ENCODE measurements at regions not wholly inside any gene's neighbourhood (a gene's known extent, or its start where the extent isn't known, plus 50 kb on each side); places are given as distances from the start of the nearest gene placed in this dataset.
"Not testable (repeated sequence)": the region's sequence is repeated elsewhere in the genome, so short reads cannot be mapped to it uniquely, and the experiment has no call there.

DNA sequence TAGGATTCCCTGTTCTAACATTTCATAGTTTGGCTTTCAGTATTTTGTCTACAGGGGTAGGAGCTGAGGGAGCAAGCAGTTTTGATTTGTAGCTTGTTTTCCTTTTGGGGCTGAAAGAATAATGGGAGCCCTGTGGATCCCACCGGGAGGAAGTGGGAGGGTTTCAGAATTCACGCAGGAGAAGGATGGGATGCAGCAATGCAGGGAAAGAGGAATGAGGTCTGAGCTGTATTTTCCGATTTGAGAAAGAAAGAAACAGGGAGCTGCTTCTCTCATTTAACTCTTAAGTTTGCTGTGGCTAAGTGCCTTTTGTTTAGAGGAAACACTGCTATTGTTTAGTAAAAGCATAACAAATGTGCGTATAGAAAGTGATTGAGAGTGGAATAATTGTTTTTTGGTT is 141.0 kb downstream of the ADCYAP1 start:
- DNase-seq (ENCODE audit: low read depth): no peak

DNA sequence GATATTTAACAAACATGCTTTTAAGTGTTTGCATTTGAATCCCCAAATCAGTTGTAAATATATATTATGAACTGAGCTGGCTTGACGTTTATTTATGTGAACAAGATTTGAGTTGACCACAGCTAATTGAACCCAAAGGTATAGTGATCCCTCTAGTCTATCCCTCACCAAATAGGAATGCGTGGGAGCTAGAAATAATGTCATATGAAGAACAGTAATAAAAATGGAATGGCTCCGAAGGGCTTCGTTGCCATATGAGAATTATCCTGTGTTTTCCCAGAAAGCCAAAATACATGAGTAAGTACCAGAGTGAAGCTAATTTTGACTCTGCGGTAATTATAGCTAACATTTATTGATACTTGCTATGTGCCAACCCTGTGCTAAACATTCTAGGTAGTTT is 142.7 kb downstream of the ADCYAP1 start:
- no peak for DNase-seq (ENCODE audit: low read depth)

DNA sequence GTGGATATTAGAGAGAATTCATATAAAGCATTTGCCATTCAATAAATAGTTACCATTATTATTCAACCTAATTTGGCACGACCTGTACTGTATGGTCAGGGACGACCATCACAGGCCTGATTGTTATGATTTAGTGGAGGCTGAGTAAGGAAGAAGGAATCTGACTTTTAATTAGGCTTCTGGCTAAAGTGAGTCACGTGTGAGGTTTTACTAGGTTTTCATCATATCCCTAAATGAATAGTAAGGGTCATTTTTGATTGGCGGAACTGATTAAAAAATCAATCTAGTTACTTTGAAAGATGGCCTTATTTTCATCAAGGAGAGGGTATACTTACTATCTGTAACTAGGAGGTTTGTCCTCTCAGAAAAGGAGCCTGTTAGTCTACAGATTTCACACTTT is 143.4 kb downstream of the ADCYAP1 start:
- no peak for DNase-seq (ENCODE audit: low read depth)

DNA sequence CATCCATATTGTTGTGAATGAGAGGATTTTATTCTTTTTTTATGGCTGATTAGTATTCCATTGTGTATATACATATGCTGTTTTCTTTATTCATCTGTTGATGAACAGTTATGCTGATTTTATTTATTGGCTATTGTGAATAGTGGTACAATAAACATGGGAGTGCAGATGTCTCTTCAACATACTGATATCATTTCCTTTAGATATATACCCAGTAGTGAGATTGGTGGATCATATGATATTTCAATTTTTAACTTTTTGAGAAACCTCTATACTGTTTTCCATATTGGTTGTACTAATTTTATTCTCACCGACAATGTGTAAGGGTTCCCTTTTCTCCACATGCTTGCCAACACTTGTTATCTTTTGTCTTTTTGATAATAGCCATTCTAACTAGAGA is 144.5 kb downstream of the ADCYAP1 start:
- no peak for DNase-seq (ENCODE audit: low read depth)

DNA sequence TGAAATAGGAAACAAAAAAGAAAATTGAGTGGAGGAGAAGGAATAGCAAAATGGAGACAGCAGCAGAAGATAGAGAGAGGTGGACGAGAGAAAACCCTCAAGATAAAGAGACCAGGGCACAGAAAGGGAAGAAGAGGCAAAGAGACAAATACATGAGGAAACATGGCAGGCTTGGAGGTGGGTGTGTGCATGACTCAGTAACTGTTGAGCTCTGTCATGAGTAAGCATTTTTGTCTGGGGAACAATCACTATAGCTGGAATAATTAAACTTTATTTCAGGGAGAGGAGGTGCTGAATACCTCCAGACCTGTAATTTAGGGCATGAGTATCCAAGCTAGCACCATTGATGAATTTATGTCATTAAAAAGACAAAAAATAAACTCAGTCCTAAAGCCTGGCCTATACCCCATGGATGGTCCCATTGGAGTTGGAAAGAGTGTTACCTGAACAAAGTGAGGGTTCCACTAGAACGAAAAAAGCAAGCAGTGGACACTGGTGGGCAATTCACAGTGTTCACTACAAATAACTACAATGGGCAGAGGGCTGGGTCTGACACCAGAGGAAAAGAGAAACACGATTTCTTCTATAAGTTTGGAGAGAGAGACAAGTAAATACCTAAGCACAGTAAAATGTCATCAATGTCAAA is 145.5 kb downstream of the ADCYAP1 start:
- DNase-seq (ENCODE audit: low read depth): no peak

DNA sequence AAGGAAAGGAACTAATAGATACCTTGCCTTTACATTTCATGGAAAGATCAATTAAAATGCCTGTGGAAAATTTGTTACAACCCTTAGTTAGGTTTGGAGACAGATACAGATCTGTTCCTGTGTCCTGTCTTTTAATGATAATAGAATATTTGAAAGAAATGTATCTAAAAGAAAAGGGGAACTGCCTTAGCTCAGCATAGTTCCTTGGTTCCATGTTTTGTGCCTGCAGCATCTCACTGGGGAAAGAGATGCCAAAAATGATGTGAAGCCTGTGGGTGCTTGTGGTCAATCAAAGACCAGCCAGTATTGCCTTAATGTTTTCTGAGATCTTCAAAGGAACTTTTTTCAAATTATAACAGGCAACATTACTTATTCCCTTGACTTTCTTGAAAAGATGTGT is 147.6 kb downstream of the ADCYAP1 start:
- DNase-seq (ENCODE audit: low read depth): no peak

DNA sequence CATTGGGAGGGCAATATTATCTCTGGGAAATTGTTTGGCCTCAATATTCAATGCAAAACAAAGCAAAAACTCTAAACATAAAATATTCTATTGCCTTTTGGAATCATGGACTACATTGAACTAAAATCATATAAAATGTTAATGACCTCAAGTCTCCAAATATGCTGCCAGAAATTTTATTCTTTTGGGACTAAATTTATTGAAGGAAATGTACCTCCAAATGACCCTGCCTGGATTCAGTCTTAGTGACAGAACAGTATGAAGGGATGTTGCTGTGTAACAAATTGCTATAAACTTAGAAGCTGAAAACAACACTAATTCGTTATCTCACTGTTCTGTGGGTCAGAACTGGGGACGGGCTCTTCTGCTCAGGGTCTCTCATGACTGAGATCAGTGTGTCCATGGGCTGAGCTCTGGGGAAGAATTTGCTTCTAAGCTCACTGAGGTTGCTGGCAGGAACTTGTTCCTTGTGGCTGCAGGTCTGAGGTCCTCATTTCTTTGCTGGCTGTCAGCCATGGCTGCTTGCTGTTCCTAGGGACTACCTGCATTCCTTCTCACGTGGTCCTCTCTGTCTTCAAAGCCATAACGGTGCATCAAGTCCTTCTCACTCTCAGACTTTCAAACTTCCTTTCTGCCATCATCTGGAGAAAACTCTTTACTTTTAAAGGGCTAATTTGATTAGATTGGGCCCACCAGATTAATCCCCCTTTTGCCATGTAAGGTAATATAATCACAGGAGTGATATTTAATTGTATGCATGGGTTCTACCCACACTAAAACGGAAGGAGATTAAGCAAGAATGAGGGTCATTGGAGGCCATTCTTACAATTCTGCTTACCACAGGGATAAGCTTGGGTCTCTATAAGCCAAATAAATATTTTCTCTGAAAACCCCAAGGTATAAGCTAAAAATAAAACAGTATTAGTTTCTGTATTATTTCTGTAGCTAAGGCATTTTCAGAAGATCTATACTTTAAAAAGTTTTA is 149.0 kb downstream of the ADCYAP1 start:
- DNase-seq (ENCODE audit: low read depth): no peak

DNA sequence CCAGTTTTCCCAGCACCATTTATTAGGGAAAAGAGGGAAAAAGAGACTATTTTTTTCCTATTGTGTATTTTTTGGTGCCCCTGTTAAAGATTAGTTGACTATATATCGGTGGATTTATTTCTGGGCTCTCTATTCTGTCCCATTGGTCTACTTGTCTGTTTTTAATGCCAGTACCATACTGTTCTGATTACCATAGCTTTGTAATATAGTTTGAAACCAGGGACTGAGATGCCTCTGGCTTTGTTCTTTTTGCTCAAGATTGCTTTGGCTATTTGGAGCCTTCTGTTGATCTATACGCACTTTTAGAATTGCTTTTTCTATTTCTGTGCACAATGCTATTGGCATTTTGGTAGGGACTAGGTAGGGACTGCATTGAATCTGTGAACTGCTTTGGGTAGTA is 151.7 kb downstream of the ADCYAP1 start:
- no peak for DNase-seq (ENCODE audit: low read depth)

DNA sequence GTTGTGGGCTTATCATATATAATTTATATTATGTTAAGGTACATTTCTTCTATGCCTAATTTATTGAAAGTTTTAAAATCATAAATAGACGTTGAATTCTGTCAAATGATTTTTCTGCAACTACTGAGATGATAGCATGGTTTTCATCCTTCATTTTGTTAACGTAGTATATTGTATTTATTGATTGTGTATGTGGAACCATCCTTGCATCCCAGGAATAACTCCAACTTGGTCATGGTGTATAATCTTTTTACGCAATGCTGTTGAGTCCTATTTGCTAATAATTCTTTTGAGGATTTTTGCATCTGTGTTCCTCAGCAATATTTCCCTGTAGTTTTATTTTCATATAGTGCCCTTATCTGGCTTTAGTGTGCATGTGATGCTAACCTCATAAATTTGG is 152.7 kb downstream of the ADCYAP1 start:
- no peak for DNase-seq (ENCODE audit: low read depth)

DNA sequence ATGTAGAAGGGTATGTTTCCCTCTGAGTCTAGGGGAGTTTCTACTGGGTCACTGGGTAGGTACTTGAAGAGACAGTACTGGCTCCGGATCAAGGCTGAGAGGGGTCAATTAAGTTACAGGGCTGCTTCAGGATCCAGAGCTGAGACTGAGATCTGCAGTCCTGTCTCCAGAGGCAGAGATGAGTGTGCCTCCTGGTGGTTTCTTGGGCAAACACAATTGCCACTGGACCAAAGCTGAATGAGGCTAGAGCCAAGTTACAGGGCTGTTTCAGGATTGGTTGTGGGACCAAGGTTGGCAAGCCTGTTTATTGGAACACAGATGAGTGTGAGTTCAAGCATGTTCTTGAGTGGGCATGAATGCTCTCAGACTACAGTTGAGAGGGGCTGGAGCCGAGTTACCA is 157.9 kb downstream of the ADCYAP1 start:
- no peak for DNase-seq (ENCODE audit: low read depth)

DNA sequence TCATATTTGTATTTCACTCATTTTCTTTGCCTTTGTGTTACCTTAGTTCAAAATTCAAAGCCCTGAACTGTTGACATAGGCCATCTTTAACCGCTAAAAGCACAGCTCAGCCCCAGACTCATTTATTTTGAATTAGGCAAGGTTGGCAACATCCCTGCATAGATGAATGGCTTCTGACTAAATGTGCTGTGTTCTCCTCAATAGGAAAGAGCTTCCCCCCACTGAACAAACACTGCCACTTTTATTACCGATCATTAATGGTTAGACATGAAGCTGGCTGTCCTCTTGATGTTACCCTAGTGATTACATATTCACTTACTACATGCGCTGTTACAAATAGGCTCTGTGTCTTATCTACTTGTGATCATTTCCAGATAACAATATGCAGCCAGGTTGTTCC is 170.7 kb downstream of the ADCYAP1 start:
- DNase-seq (ENCODE audit: low read depth): no peak

DNA sequence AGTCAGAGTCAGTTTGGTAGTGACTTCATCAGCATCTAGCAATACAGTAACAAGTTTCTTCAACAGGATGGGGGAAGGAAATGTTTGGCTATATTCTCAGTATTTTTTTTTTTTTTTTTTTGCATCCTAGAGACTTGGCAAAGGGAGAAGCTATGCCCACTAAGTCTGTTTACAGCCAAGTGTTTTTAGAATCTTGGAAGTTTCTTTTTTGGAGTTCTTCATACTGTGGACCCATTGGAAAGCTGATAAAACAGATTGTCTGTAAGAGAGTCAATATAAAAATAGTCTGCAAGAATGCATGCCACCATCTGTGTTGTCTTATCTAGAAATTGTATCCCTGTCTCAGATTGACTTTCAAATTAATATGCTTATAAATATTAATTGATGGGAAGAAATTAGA is 171.2 kb downstream of the ADCYAP1 start:
- DNase-seq (ENCODE audit: low read depth): no peak

DNA sequence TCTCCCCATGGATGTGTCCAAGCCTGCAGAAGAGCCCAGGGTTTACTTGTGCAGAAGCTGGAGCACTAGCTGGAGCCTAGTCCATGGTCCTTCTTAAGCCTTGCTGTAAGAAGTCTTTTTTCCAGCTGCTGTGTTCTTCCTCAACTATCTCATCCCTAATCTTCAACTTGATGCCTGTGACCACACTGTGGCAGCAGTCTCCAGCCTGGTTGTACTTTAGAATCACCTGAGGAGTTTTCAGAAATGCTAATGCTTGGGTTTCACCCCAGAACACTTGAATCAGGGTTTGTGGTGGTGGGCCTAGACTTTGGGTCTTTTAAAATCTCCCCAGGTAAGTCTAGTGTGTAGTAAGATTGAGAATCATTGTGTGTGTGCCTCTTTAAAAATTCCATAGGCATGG is 173.6 kb downstream of the ADCYAP1 start:
- no peak for DNase-seq (ENCODE audit: low read depth)

DNA sequence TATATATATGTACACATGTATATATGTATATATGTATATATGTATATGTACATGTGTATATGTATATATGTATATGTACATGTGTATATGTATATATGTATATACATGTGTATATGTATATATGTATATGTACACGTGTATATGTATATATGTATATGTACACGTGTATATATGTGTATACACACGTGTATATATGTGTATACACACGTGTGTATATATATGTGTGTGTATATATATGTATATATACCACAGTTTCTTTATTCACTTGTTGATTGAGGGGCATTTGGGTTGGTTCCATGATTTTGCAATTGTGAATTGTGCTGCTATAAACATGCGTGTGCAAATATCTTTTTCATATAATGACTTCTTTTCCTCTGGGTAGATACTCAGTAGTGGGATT is 179.0 kb downstream of the ADCYAP1 start:
- DNase-seq (ENCODE audit: low read depth): not testable (repeated sequence)

DNA sequence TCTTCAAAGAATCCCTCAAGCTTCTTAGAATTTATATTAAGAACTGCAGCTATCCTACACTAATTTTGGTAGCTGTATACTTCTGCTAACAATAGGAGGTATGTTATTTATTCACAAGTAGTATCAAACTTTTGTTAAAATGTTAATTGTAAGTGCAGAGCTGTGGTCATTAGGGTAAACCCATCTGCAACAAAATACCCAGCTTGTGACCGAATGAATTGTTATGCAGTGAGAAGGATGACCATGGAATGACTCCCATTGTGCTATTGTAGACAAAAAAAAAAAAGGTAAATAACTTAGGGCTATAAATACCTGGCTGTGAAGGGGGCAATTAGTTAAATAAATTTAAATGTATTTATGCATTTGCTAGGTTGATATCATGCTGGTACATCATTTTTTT is 186.1 kb downstream of the ADCYAP1 start:
- DNase-seq (ENCODE audit: low read depth): no peak

DNA sequence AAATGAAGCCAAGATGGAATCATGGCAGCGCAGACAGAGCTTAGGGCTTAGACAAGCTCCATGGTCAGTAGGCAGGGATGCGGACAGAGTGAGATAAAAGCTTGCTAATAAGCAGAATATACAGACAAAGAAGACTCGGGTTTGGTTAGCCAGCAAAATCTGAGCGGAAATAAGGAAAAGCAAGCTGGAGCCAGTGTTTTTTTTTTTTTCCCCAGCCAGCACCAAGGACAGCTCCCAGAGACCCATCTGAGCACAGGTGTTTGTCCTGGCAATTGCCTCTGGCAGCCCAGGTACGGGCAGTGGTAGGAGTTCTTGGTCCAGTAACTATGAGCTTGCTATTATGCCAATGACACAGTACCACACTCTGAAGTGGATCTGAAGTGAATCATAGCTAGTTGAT is 187.6 kb downstream of the ADCYAP1 start:
- DNase-seq (ENCODE audit: low read depth): no peak

DNA sequence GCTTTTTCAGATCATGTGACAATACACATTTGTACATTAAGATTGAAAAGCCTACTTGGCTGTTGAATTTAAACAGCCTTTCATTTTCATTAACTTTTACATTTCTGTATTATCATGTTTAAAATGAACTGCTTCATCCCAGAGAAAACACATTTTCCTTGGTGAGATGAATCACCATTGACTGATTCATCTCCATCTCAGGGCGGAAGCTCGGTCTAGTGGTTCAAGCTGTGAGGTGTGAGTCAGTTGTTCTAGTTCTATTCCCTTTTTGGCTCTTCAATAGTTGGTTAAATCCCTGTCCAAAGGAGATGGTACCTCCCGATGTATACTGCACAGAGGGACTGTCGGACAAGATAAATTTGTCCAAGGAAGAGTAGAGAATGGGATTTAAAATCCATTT is 189.7 kb downstream of the ADCYAP1 start:
- no peak for DNase-seq (ENCODE audit: low read depth)

DNA sequence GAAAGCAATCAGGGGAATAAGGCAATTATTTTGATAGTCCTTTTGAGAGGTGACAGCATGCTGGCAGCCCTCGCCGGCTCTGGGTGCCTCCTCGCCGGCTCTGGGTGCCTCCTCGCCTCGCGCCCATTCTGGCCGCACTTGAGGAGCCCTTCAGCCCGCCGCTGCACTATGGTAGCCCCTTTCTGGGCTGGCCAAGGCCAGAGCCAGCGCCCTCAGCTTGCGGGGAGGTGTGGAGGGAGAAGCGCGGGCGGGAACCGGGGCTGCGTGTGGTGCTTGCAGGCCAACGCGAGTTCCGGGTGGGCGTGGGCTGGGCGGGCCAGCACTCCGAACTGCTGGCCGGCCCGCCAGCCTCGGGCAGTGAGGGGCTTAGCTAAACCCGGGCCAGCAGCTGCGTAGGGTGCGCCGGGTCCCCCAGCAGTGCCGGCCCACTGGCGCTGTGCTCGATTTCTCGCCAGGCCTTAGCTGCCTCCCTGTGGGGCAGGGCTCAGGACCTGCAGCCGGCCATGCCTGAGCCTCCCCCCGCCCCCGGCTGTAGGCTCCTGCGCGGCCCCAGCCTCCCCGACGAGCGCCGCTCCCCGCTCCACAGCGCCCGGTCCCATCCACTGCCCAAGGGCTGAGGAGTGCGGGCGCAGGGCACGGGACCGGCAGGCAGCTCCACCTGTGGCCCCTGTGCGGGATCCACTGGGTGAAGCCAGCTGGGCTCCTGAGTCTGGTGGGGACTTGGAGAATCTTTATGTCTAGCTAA is 193.5 kb downstream of the ADCYAP1 start:
- not testable (repeated sequence) for DNase-seq (ENCODE audit: low read depth)

DNA sequence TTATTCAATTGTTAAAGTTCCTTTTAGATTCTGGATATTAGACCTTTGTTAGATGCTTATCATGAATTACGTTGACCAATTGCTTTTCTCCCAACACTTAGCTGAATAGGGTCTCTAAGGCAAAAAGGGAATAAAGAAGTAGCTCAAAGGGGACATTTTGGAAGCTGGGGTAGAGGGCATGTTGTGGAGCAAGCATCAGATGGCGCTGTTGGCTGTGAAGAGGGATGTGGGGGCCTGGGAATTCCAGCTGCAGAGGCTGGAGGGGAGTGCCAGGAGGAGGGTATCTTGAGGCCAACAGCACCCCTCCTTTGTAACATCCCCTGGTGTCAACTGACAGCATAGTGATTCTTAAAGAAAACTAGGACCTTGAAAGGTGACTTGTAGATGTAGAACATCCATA is 198.2 kb downstream of the ADCYAP1 start:
- no peak for DNase-seq (ENCODE audit: low read depth)

DNA sequence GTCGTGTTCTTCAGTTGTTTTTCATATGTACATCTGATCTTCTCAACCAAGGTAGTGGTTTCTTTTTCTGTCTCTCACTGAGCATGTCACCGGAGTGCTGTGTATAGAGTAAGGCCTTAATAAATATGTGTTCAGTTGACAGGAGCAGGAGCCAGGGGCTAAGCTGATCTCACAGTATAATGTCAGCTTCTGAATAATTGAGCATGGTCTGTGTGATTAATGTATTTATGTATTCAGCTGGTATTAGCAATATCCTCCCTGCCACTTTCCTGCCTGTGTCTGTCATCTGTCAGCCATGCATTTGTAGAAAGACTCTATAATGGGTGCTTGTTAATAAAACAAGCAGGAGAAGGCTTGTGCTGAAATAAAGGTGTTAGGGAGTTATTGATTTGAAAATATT is 198.9 kb downstream of the ADCYAP1 start:
- no peak for DNase-seq (ENCODE audit: low read depth)

DNA sequence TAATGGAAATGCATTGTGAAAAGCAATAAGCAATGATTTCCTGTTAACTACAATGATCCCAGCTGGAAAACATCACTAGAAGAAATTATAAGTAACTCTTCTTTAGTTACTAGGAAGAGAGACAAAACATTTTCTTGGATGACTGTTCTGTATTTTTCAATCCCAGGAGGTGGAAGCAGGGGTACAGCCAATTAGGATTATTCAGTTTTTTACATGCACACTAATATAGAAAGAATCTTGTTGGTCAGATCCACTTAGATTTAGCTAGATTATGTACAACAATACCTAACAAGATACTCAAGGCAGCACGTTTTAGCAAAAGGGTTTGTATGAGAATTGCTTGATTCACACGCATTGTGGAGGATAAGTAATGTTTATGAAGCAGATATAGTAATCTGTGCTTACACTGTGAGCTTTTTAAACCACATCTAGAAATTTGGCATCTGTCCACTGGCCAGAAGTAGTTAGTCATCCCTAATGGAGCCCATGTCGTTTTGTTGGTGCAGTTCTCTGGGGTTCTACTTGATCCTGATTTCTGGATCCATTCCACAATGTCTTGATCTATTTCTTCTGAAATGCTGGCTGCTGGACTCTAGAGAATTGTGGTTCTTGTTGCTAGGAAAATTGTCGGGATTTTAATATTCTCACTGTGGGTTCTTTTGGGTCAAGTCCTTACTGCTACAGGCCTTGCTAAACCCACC is 199.7 kb downstream of the ADCYAP1 start:
- no peak for DNase-seq (ENCODE audit: low read depth)

DNA sequence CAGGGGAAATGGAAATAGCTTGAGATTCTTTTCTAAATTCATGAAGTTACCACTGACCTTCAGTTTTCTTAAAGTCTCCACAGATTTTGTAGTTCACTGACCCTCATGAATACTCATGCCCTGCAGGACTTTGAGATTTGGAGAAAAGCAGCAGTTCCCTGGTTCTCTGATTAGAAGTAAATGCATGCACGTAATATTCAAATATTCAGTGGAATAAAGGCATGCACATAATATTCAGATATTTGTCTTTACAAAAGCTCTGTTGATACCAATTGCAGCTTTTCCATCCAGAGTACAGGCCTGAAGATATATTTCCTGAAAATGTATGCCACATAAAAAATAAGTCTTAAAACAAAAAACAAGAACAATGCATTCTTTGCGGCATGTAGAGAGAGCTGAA is 219.8 kb downstream of the ADCYAP1 start:
- DNase-seq (ENCODE audit: low read depth): no peak
